DOHH2 (cell line): ENCODE measurements at regions not wholly inside any gene's neighbourhood (a gene's known extent, or its start where the extent isn't known, plus 50 kb on each side); places are given as distances from the start of the nearest gene placed in this dataset.

Experiments used
- H3F3A ChIP-seq: fragments of 200-600 bp; sonication (generic), shearing (Covaris generic); 2 replicates; pipeline ENCODE4 v1.6.0; 2016; ENCODE audit warnings: antibody characterized with exemption, mild to moderate bottlenecking; ENCODE audit not compliant: control insufficient read depth, insufficient read depth
- H3K27ac ChIP-seq: fragments of 200-600 bp; sonication (generic); 2 replicates; pipeline ENCODE4 v1.5.1; 2014; ENCODE audit warnings: low read depth, mild to moderate bottlenecking, low read length, moderate library complexity
- H3K27me3 ChIP-seq: fragments of 200-600 bp; sonication (generic); 2 replicates; pipeline ENCODE4 v1.6.1; 2014; ENCODE audit warnings: mild to moderate bottlenecking, low read length, mixed read lengths; ENCODE audit not compliant: control insufficient read depth
- H3K36me3 ChIP-seq: fragments of 200-600 bp; sonication (generic); 2 replicates; pipeline ENCODE4 v1.6.1; 2014; ENCODE audit warnings: mild to moderate bottlenecking, low read length, moderate library complexity, mixed read lengths; ENCODE audit not compliant: control insufficient read depth
- H3K4me1 ChIP-seq: fragments of 200-600 bp; sonication (generic); 2 replicates; pipeline ENCODE4 v1.6.1; 2014; ENCODE audit warnings: mild to moderate bottlenecking, low read length, mixed read lengths; ENCODE audit not compliant: control insufficient read depth
- H3K4me2 ChIP-seq: fragments of 200-600 bp; sonication (generic); 2 replicates; pipeline ENCODE4 v1.6.0; 2014; ENCODE audit warnings: mild to moderate bottlenecking, low read length, moderate library complexity
- H3K4me3 ChIP-seq: fragments of 200-600 bp; sonication (generic); 2 replicates; pipeline ENCODE4 v1.5.1; 2014; ENCODE audit warnings: mild to moderate bottlenecking, low read length, mixed read lengths
- H3K79me2 ChIP-seq: fragments of 200-600 bp; sonication (generic); 2 replicates; pipeline ENCODE4 v1.6.1; 2014; ENCODE audit warnings: mild to moderate bottlenecking, low read length, mixed read lengths; ENCODE audit not compliant: control insufficient read depth
- H3K9me2 ChIP-seq: fragments of 200-600 bp; sonication (generic); replicated peaks from 2 replicates; pipeline ENCODE4 v1.6.1; 2014; ENCODE audit warnings: mild to moderate bottlenecking, low read length, mixed read lengths; ENCODE audit not compliant: control insufficient read depth
- H3K9me3 ChIP-seq: fragments of 200-600 bp; sonication (generic); 2 replicates; pipeline ENCODE4 v1.6.1; 2014; ENCODE audit warnings: antibody characterized with exemption, low read length, mixed read lengths; ENCODE audit not compliant: control insufficient read depth, insufficient read depth
- H4K20me1 ChIP-seq: fragments of 200-600 bp; sonication (generic); 2 replicates; pipeline ENCODE4 v1.6.0; 2014; ENCODE audit warnings: low read depth, mild to moderate bottlenecking, antibody characterized with exemption, low read length, moderate library complexity; ENCODE audit not compliant: control insufficient read depth, insufficient read depth
- CTCF ChIP-seq: fragments of 200-600 bp; sonication (generic); IDR thresholded peaks from one replicate; pipeline ENCODE4 v1.5.1; 2014; ENCODE audit warnings: antibody characterized with exemption, mild to moderate bottlenecking, low read depth, low read length; ENCODE audit not compliant: poor library complexity, severe bottlenecking
- EZH2phosphoT487 ChIP-seq: fragments of 200-600 bp; sonication (generic); IDR thresholded peaks from 2 replicates; pipeline ENCODE4 v1.6.1; 2017; ENCODE audit warnings: borderline replicate concordance, mild to moderate bottlenecking, antibody characterized with exemption, low read length, moderate library complexity, mixed read lengths

GRCh38 chr15:54840621-54841398, 355.9 kb downstream of the RSL24D1 start:
- no peaks in the 10 kb centered on the region for H4K20me1 ChIP-seq
- 0 out of 2 replicates have a peak, but pooled peaks cover 3% of the 10 kb centered on the region for H3K9me2 ChIP-seq
- no peak for TF ChIP-seq EZH2phosphoT487
- no peak for TF ChIP-seq CTCF
- H3K4me2 ChIP-seq = no peak overlapping the region
- H3K27me3 ChIP-seq = no peaks in the 10 kb centered on the region
- H3K27ac ChIP-seq = no peak overlapping the region
- H3K36me3 ChIP-seq = no peaks in the 10 kb centered on the region
- H3K4me3 ChIP-seq = no peak overlapping the region
- no peaks in the 10 kb centered on the region for H3K79me2 ChIP-seq
- H3K9me3 ChIP-seq = no peaks in the 10 kb centered on the region
- no peaks in the 10 kb centered on the region for H3K4me1 ChIP-seq
- no peaks in the 10 kb centered on the region for H3F3A ChIP-seq

- H3K27ac ChIP-seq = no peak overlapping the region
- no peak for TF ChIP-seq EZH2phosphoT487
- no peak for TF ChIP-seq CTCF
- no peaks in the 10 kb centered on the region for H3K36me3 ChIP-seq
- no peaks in the 10 kb centered on the region for H3K79me2 ChIP-seq
- no peaks in the 10 kb centered on the region for H3K27me3 ChIP-seq
- no peak overlapping the region for H3K4me2 ChIP-seq
- H3F3A ChIP-seq = no peaks in the 10 kb centered on the region
- no peak overlapping the region for H3K4me3 ChIP-seq
- no peaks in the 10 kb centered on the region for H3K4me1 ChIP-seq
- no peaks in the 10 kb centered on the region for H4K20me1 ChIP-seq
- no peaks in the 10 kb centered on the region for H3K9me3 ChIP-seq
- 0 out of 2 replicates have a peak, but pooled peaks cover 3% of the 10 kb centered on the region for H3K9me2 ChIP-seq
Observed at GRCh38 chr15:54839379-54839778, 357.4 kb downstream of the RSL24D1 start.

- Histone ChIP-seq H4K20me1 (no peaks in the 10 kb centered on the region), H3K9me3 (no peaks in the 10 kb centered on the region), H3K4me2 (no peak overlapping the region)
Observed at GRCh38 chr15:54836052-54836795, 360.5 kb downstream of the RSL24D1 start.

More at GRCh38 chr15:54836052-54836795, 360.5 kb downstream of the RSL24D1 start:
- no peaks in the 10 kb centered on the region for H3K36me3 ChIP-seq
- no peaks in the 10 kb centered on the region for H3K27me3 ChIP-seq
- TF ChIP-seq CTCF (no peak), EZH2phosphoT487 (no peak)
- no peak overlapping the region for H3K4me3 ChIP-seq
- no peak overlapping the region for H3K27ac ChIP-seq
- no peaks in the 10 kb centered on the region for H3K79me2 ChIP-seq
- H3F3A ChIP-seq = no peaks in the 10 kb centered on the region
- no peaks in the 10 kb centered on the region for H3K4me1 ChIP-seq
- no peaks in the 10 kb centered on the region for H3K9me2 ChIP-seq
